Right lobe of liver (tissue), 6 donors: ENCODE measurements at regions not wholly inside any gene's neighbourhood (a gene's known extent, or its start where the extent isn't known, plus 50 kb on each side); places are given as distances from the start of the nearest gene placed in this dataset.

Experiments used
- ATAC-seq, 4 donors: fragments of 200-7000 bp; cut with Tn5 transposase; one replicate each; pipeline ENCODE4 v1.9.1; 2020; ENCODE audit warnings: mild to moderate bottlenecking in 4 of 4, moderate library complexity in 4 of 4
- DNase-seq, 3 donors: peaks; one replicate each; pipeline ENCODE4 v3.0.0-alpha.2; 2020
- H3K27ac ChIP-seq, 3 donors: fragments of 200-600 bp; one replicate each; pipeline ENCODE4 v1.8.0; 2022
- H3K27me3 ChIP-seq, 2 donors: fragments of 200-600 bp; one replicate each; pipeline ENCODE4 v1.8.0; 2022
- H3K36me3 ChIP-seq, 4 donors: fragments of 200-600 bp; sonication (generic) in 1 of 4; one replicate each; pipeline versions ENCODE4 v1.5.1 to v1.8.0; 2017 to 2022; ENCODE audit warnings: control low read depth in 1 of 4
- H3K4me1 ChIP-seq, 4 donors: fragments of 200-600 bp; sonication (generic) in 1 of 4; one replicate each; pipeline versions ENCODE4 v1.5.1 to v1.8.0; 2017 to 2022; ENCODE audit warnings: control low read depth in 1 of 4
- H3K4me3 ChIP-seq, 3 donors: fragments of 200-600 bp; one replicate each; pipeline ENCODE4 v1.8.0; 2022
- H3K9me3 ChIP-seq, 4 donors: fragments of 200-600 bp; sonication (generic) in 1 of 4; one replicate each; pipeline versions ENCODE4 v1.5.1 to v1.8.0; 2017 to 2022; ENCODE audit warnings: control low read depth in 1 of 4
- CTCF ChIP-seq, 4 donors: fragments of 200-600 bp in 3 of 4; fragments of 450-650 bp in 1 of 4; IDR thresholded peaks; one replicate each; pipeline versions ENCODE4 v1.5.1 to v1.8.0; 2016 to 2022; ENCODE audit warnings: antibody characterized with exemption in 4 of 4, mild to moderate bottlenecking in 2 of 4
- POLR2A ChIP-seq: fragments of 450-650 bp; IDR thresholded peaks from one replicate; pipeline ENCODE4 v1.6.1; 2017; ENCODE audit warnings: antibody characterized with exemption, mild to moderate bottlenecking
- whole genome bisulfite sequencing: methylation state at CpG from one replicate; pipeline ENCODE4 v1.1.6; 2018; ENCODE audit warnings: low coverage, low lambda C conversion rate; ENCODE audit not compliant: insufficient coverage; ENCODE audit errors: missing lambda C conversion rate; 5-methylcytosine and 5-hydroxymethylcytosine counted together
- intact Hi-C, 2 donors: fragments of 100-400 bp; cut with DNase I; formaldehyde crosslinking; loops; one replicate each; pipeline versions ENCODE4 v1.11.2 to v1.14.1; 2022
- donor health status: DM: no; HTN: yes; CAD: no.
- donor health status: DM: no; HTN: no; CAD: no.
- donor health status: DM: no; HTN: no; CAD: no.
- donor health status: DM: no; HTN: yes; CAD: no.
- donor health status: DM: no; HTN: yes; CAD: no.

- DNase-seq (no peak), ATAC-seq (no peak)
- Histone ChIP-seq H3K4me1 (no peaks in the 10 kb centered on the region), H3K27ac (no peak overlapping the region), H3K9me3 (no peaks in the 10 kb centered on the region), H3K36me3 (no peaks in the 10 kb centered on the region), H3K4me3 (no peak overlapping the region), H3K27me3 (no peaks in the 10 kb centered on the region)
- no peak for TF ChIP-seq CTCF (IDR thresholded peaks at IDR 0.05)
- TF ChIP-seq POLR2A: no peak
- 47% methylated on average over 1 of the region's 1 CpG for WGBS
- intact Hi-C loops: no loop called here
Observed at GRCh38 chr21:38057626-38058025, 141.4 kb upstream of the KCNJ6 start.

- Histone ChIP-seq H3K4me1 (no peaks in the 10 kb centered on the region), H3K27me3 (no peaks in the 10 kb centered on the region), H3K27ac (no peak overlapping the region), H3K36me3 (no peaks in the 10 kb centered on the region), H3K4me3 (no peak overlapping the region), H3K9me3 (no peaks in the 10 kb centered on the region)
- no peak for ATAC-seq
- no peak for TF ChIP-seq CTCF (IDR thresholded peaks at IDR 0.05)
- no peak for TF ChIP-seq POLR2A
- intact Hi-C loops: no loop called here
- WGBS: 83% methylated on average over 1 of the region's 1 CpG
- no peak for DNase-seq
Observed at GRCh38 chr21:38060533-38060932, 144.3 kb upstream of the KCNJ6 start.

- no peaks in the 10 kb centered on the region for H3K9me3 ChIP-seq
- TF ChIP-seq POLR2A (no peak), CTCF (IDR thresholded peaks at IDR 0.05) (no peak)
- no peaks in the 10 kb centered on the region for H3K4me1 ChIP-seq
- WGBS: 28% methylated on average over 3 of the region's 3 CpGs
- intact Hi-C loops: no loop called here
- H3K27me3 ChIP-seq: no peaks in the 10 kb centered on the region
- no peak for ATAC-seq
- H3K36me3 ChIP-seq: no peaks in the 10 kb centered on the region
- DNase-seq: no peak
- H3K27ac ChIP-seq: no peak overlapping the region
- H3K4me3 ChIP-seq: no peak overlapping the region
Observed at GRCh38 chr21:38067086-38067739, 151.0 kb upstream of the KCNJ6 start.

- H3K4me3 ChIP-seq: no peak overlapping the region
- H3K9me3 ChIP-seq: no peaks in the 10 kb centered on the region
- ATAC-seq: no peak
- no peaks in the 10 kb centered on the region for H3K4me1 ChIP-seq
- 40% methylated on average over 2 of the region's 3 CpGs for WGBS
- DNase-seq: no peak
- intact Hi-C loops: no loop called here
- peaks cover 0 to 3% of the 10 kb centered on the region in 2 donors for H3K27me3 ChIP-seq
- no peaks in the 10 kb centered on the region for H3K36me3 ChIP-seq
- no peak overlapping the region for H3K27ac ChIP-seq
- TF ChIP-seq CTCF (IDR thresholded peaks at IDR 0.05) (no peak), POLR2A (no peak)
Observed at GRCh38 chr21:38072489-38072888, 156.2 kb upstream of the KCNJ6 start.
